SH-SY5Y (cell line): ENCODE measurements at regions not wholly inside any gene's neighbourhood (a gene's known extent, or its start where the extent isn't known, plus 50 kb on each side); places are given as distances from the start of the nearest gene placed in this dataset.

ENCODE experiments used
- GATA2 ChIP-seq: IDR thresholded peaks from 2 replicates; pipeline ENCODE4 v1.6.1; 2011; ENCODE audit warnings: mild to moderate bottlenecking, low read depth, low read length
- GATA3 ChIP-seq: IDR thresholded peaks from 2 replicates; pipeline ENCODE4 v1.6.1; 2011; ENCODE audit warnings: low read depth, mild to moderate bottlenecking, low read length, moderate library complexity

DNA sequence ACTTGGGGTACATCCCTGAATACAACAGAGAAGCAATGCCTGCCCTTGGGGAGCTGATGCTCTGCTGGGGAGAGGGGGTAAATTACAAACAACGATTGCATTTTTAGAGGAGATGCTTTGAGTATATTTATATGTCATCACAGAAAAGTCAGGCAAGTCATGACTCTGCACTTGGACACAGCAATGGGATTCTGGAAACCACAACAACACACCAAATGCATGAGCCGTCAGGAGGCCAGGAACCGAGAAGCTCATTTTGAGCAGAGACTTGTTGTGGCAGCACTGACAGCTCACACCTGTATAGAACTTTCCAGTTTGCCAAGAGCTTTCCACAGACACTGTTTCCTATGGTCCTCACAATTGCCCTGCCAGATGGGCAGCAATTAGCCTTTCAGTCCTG, 113.2 kb upstream of the RBPJ start:
- TF ChIP-seq GATA2: no peak
- TF ChIP-seq GATA3: no peak
